Keratinocyte (primary cell): ENCODE measurements at regions not wholly inside any gene's neighbourhood (a gene's known extent, or its start where the extent isn't known, plus 50 kb on each side); places are given as distances from the start of the nearest gene placed in this dataset.

Source experiments
- CTCF ChIP-seq, 3 experiments: IDR thresholded peaks in 1 of 3; conservative IDR thresholded peaks in 1 of 3; optimal IDR thresholded peaks in 1 of 3; 2 replicates in 2 of 3; 3 replicates in 1 of 3; pipeline versions ENCODE3 to v1.5.1; 2011; ENCODE audit warnings: low read length in 3 of 3, mild to moderate bottlenecking in 3 of 3, moderate library complexity in 2 of 3, control low read depth in 1 of 3, inconsistent platforms in 1 of 3; ENCODE audit not compliant: insufficient read depth in 2 of 3; ENCODE audit errors: extremely low read depth in 1 of 3
- EZH2 ChIP-seq: IDR thresholded peaks from one replicate; pipeline ENCODE4 v1.6.1; 2012; ENCODE audit warnings: inconsistent platforms, mild to moderate bottlenecking, low read length, moderate library complexity

- TF ChIP-seq CTCF (optimal IDR thresholded peaks at IDR 0.05 in 1 of 3, IDR thresholded peaks at IDR 0.05 in 1 of 3, conservative IDR thresholded peaks at IDR 0.05 in 1 of 3; ENCODE audit: extremely low read depth in 1 of 3, insufficient read depth in 2 of 3, low read length in 3 of 3) (no peak), EZH2 (no peak)
These were observed 97.3 kb upstream of the LRRN1 start for GRCh38 chr3:3701949-3702348.
